NCI-H1694 (cell line): ENCODE measurements at regions not wholly inside any gene's neighbourhood (a gene's known extent, or its start where the extent isn't known, plus 50 kb on each side); places are given as distances from the start of the nearest gene placed in this dataset.

Source experiments
- DNase-seq: peaks from one replicate; lab custom pipeline; 2025; lab: John Stamatoyannopoulos, UW

GRCh38 chr2:226383461-226383860 is 416.2 kb downstream of the IRS1 start:
- DNase-seq: no peak

- no peak for DNase-seq
Measured at GRCh38 chr2:226380679-226381078, 418.9 kb downstream of the IRS1 start.

- no peak for DNase-seq
Measured at GRCh38 chr2:226378753-226379705, 420.6 kb downstream of the IRS1 start.

GRCh38 chr2:226376516-226377180 is 423.0 kb downstream of the IRS1 start:
- no peak for DNase-seq

GRCh38 chr2:226366920-226367319 is 432.7 kb downstream of the IRS1 start:
- no peak for DNase-seq

GRCh38 chr2:226364217-226364616 is 435.4 kb downstream of the IRS1 start:
- DNase-seq: no peak

GRCh38 chr2:226362980-226363379 is 436.6 kb downstream of the IRS1 start:
- DNase-seq: no peak

- no peak for DNase-seq
Measured at GRCh38 chr2:226360658-226361057, 439.0 kb downstream of the IRS1 start.

GRCh38 chr2:226358688-226359087 is 440.9 kb downstream of the IRS1 start:
- DNase-seq: no peak

- DNase-seq: no peak
Measured at GRCh38 chr2:226357816-226358215, 441.8 kb downstream of the IRS1 start.

- no peak for DNase-seq
Measured at GRCh38 chr2:226355600-226355999, 444.0 kb downstream of the IRS1 start.

GRCh38 chr2:226354434-226354833 is 445.2 kb downstream of the IRS1 start:
- DNase-seq: no peak

GRCh38 chr2:226352941-226353560 is 446.6 kb downstream of the IRS1 start:
- DNase-seq: no peak

- DNase-seq: no peak
Measured at GRCh38 chr2:226351711-226352110, 447.9 kb downstream of the IRS1 start.

- DNase-seq: no peak
Measured at GRCh38 chr2:226339616-226340015, 460.0 kb downstream of the IRS1 start.

- no peak for DNase-seq
Measured at GRCh38 chr2:226338825-226339224, 460.8 kb downstream of the IRS1 start.

- no peak for DNase-seq
Measured at GRCh38 chr2:226337941-226338600, 461.5 kb downstream of the IRS1 start.

- DNase-seq: no peak
Measured at GRCh38 chr2:226336283-226336682, 463.3 kb downstream of the IRS1 start.

- DNase-seq: no peak
Measured at GRCh38 chr2:226334981-226335720, 464.5 kb downstream of the IRS1 start.

- DNase-seq: no peak
Measured at GRCh38 chr2:226333388-226333787, 466.2 kb downstream of the IRS1 start.

- no peak for DNase-seq
Measured at GRCh38 chr2:226330206-226330605, 469.4 kb downstream of the IRS1 start.

GRCh38 chr2:226329180-226329579 is 470.4 kb downstream of the IRS1 start:
- DNase-seq: no peak
